Vagina (tissue), 2 donors: ENCODE measurements at regions not wholly inside any gene's neighbourhood (a gene's known extent, or its start where the extent isn't known, plus 50 kb on each side); places are given as distances from the start of the nearest gene placed in this dataset.

Experiments used
- DNase-seq, 2 donors: peaks; one replicate each; pipeline ENCODE4 v3.0.0-alpha.2; 2017; ENCODE audit errors: extremely low spot score in 2 of 2
- H3K27ac ChIP-seq: fragments of 200-600 bp; sonication (generic); one replicate; pipeline ENCODE4 v1.5.1; 2019
- H3K27me3 ChIP-seq: fragments of 200-600 bp; sonication (generic); one replicate; pipeline ENCODE4 v1.5.1; 2019
- H3K36me3 ChIP-seq, 2 donors: fragments of 200-600 bp; sonication (generic); one replicate each; pipeline ENCODE4 v1.5.1; 2017 to 2019
- H3K4me1 ChIP-seq: fragments of 200-600 bp; sonication (generic); one replicate; pipeline ENCODE4 v1.5.1; 2019
- H3K4me3 ChIP-seq, 2 donors: fragments of 200-600 bp; sonication (generic); 1 replicate in 1 of 2; 2 replicates in 1 of 2; pipeline ENCODE4 v1.5.1; 2016 to 2019
- H3K9me3 ChIP-seq: fragments of 200-600 bp; sonication (generic); one replicate; pipeline ENCODE4 v1.5.1; 2019
- CTCF ChIP-seq, 3 experiments: fragments of 450-650 bp in 2 of 3; fragments of 200-600 bp in 1 of 3; sonication (generic) in 1 of 3; IDR thresholded peaks; one replicate each; pipeline ENCODE4 v1.5.1; 2017 to 2019; ENCODE audit warnings: antibody characterized with exemption in 3 of 3, mild to moderate bottlenecking in 2 of 3, moderate library complexity in 2 of 3
- POLR2A ChIP-seq, 2 donors: fragments of 450-650 bp; IDR thresholded peaks; one replicate each; pipeline ENCODE4 v1.6.1; 2017; ENCODE audit warnings: antibody characterized with exemption in 2 of 2, mild to moderate bottlenecking in 2 of 2, moderate library complexity in 2 of 2
- POLR2AphosphoS5 ChIP-seq, 2 donors: sonication (generic); formaldehyde crosslinking; IDR thresholded peaks; one replicate each; pipeline ENCODE4 v1.9.0; 2017; ENCODE audit warnings: antibody characterized with exemption in 2 of 2, mild to moderate bottlenecking in 2 of 2, low read depth in 1 of 2; ENCODE audit not compliant: insufficient read depth in 1 of 2
- intact Hi-C: fragments of 100-400 bp; cut with DNase I; formaldehyde crosslinking; loops from one replicate; pipeline ENCODE4 v1.15.1; 2023

DNA sequence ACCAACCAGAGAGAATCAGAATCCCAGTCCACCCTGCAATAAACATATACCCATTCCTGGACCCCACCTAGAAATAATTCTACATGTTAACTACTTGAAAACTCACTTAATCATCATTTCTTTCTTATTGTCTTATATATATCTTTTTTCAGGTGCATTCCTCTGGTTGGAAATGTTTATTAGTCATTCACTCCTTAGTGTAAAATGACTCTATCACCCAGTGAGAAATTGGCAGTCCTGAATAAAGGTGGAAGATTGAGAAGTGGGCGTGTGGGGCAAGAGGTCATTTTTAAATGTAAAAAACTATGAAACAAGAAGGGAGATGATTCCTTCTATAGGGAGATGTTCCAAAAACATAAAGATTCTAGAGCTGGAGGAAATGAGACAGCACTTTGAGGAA, 101.2 kb upstream of the MBNL2 start:
- no peaks in the 10 kb centered on the region for H3K9me3 ChIP-seq
- H3K4me3 ChIP-seq: no peak overlapping the region
- H3K4me1 ChIP-seq: peaks cover 51% of the 10 kb centered on the region
- H3K27ac ChIP-seq: no peak overlapping the region
- TF ChIP-seq POLR2AphosphoS5 (IDR thresholded peaks at IDR 0.05; ENCODE audit: insufficient read depth in 1 of 2, low read depth in 1 of 2): no peak
- TF ChIP-seq POLR2A (IDR thresholded peaks at IDR 0.05): no peak
- DNase-seq: no peak
- H3K36me3 ChIP-seq: no peaks in the 10 kb centered on the region
- no peaks in the 10 kb centered on the region for H3K27me3 ChIP-seq
- intact Hi-C loops: no loop called here

GRCh38 chr13:97121894-97122293, 100.2 kb upstream of the MBNL2 start:
- no peaks in the 10 kb centered on the region for H3K36me3 ChIP-seq
- peaks cover 51% of the 10 kb centered on the region for H3K4me1 ChIP-seq
- H3K9me3 ChIP-seq: no peaks in the 10 kb centered on the region
- DNase-seq: peak in 1 of 2 donors; percentile 1
- H3K27me3 ChIP-seq: no peaks in the 10 kb centered on the region
- no peak for TF ChIP-seq POLR2AphosphoS5 (IDR thresholded peaks at IDR 0.05; ENCODE audit: insufficient read depth in 1 of 2, low read depth in 1 of 2)
- TF ChIP-seq POLR2A (IDR thresholded peaks at IDR 0.05): no peak
- TF ChIP-seq CTCF (IDR thresholded peaks at IDR 0.05): no peak
- H3K4me3 ChIP-seq: no peak overlapping the region
- H3K27ac ChIP-seq: no peak overlapping the region
- intact Hi-C loops: no loop called here

GRCh38 chr13:97122381-97122996, 99.6 kb upstream of the MBNL2 start:
- Histone ChIP-seq H3K9me3 (no peaks in the 10 kb centered on the region), H3K36me3 (no peaks in the 10 kb centered on the region), H3K27me3 (no peaks in the 10 kb centered on the region), H3K4me3 (no peak overlapping the region), H3K27ac (no peak overlapping the region), H3K4me1 (peaks cover 50% of the 10 kb centered on the region)
- TF ChIP-seq CTCF (IDR thresholded peaks at IDR 0.05) (no peak), POLR2AphosphoS5 (IDR thresholded peaks at IDR 0.05; ENCODE audit: insufficient read depth in 1 of 2, low read depth in 1 of 2) (peak in 1 of 2 donors; percentile 19), POLR2A (IDR thresholded peaks at IDR 0.05) (no peak)
- no peak for DNase-seq
- intact Hi-C loops: no loop called here

DNA sequence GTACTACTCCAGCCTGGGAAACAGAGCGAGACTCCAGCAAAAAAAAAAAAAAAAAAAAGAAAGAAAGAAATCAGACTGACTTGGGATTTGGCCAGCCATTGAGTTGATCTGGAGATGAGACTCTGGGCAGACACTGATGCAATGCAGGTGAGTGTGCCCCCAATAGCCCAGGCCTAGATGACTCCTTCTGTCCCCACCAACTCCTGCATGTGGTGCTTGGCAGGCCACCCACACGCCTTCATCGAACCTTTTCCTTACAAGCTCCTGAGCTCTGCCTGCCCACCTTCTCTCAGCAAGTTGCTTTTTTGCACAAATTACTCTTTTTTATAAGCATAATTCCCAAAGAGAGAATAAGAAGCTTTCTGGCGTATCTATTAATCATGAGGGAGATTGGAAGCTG, 97.9 kb upstream of the MBNL2 start:
- no peak overlapping the region for H3K4me3 ChIP-seq
- intact Hi-C loops: no loop called here

GRCh38 chr13:97124915-97125809, 97.0 kb upstream of the MBNL2 start:
- H3K36me3 ChIP-seq: no peaks in the 10 kb centered on the region
- DNase-seq: no peak

More for the DNA sequence above, 97.9 kb upstream of the MBNL2 start:
- TF ChIP-seq CTCF (IDR thresholded peaks at IDR 0.05) (no peak), POLR2AphosphoS5 (IDR thresholded peaks at IDR 0.05; ENCODE audit: insufficient read depth in 1 of 2, low read depth in 1 of 2) (no peak), POLR2A (IDR thresholded peaks at IDR 0.05) (no peak)
- Histone ChIP-seq H3K27me3 (no peaks in the 10 kb centered on the region), H3K27ac (peak overlapping the region; percentile 72), H3K9me3 (no peaks in the 10 kb centered on the region), H3K4me1 (peaks cover 50% of the 10 kb centered on the region), H3K36me3 (no peaks in the 10 kb centered on the region)
- no peak for DNase-seq

More at GRCh38 chr13:97124915-97125809, 97.0 kb upstream of the MBNL2 start:
- Histone ChIP-seq H3K9me3 (no peaks in the 10 kb centered on the region), H3K27me3 (no peaks in the 10 kb centered on the region), H3K27ac (peak overlapping the region; percentile 72), H3K4me3 (no peak overlapping the region), H3K4me1 (peaks cover 50% of the 10 kb centered on the region)
- TF ChIP-seq CTCF (IDR thresholded peaks at IDR 0.05) (peak in 1 of 3 experiments; percentile 24), POLR2AphosphoS5 (IDR thresholded peaks at IDR 0.05; ENCODE audit: insufficient read depth in 1 of 2, low read depth in 1 of 2) (no peak), POLR2A (IDR thresholded peaks at IDR 0.05) (no peak)
- intact Hi-C loops: no loop called here
